GM19240 (cell line): ENCODE measurements at regions not wholly inside any gene's neighbourhood (a gene's known extent, or its start where the extent isn't known, plus 50 kb on each side); places are given as distances from the start of the nearest gene placed in this dataset.
A peak's percentile ranks its signal among the peaks of the same experiment; 100 is the strongest.
"Not testable (repeated sequence)": the region's sequence is repeated elsewhere in the genome, so short reads cannot be mapped to it uniquely, and the experiment has no call there.

Experiments used
- DNase-seq: peaks from one replicate; pipeline ENCODE4 v3.0.0; 2011; ENCODE audit warnings: low spot score; ENCODE audit not compliant: insufficient read length

DNA sequence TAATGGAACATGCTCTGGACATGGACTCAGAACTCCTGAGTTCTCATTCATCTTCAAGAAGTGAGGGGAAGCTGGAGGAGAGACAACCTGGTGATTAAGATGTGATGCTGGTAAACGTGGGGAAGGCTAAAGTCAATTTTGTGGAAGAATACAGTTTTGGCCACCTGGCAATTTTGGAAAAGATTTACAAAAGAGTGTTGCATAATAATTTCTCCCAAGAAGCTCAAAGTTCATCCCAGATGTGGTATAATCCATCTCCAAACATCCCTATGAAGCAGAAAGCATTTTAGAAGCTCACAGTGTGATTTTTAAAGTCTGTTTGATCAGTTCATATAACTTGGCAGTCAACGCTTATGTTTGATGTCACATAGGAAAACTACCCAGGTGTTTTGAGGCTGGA, 208.7 kb downstream of the LMX1A start:
- no peak for DNase-seq

DNA sequence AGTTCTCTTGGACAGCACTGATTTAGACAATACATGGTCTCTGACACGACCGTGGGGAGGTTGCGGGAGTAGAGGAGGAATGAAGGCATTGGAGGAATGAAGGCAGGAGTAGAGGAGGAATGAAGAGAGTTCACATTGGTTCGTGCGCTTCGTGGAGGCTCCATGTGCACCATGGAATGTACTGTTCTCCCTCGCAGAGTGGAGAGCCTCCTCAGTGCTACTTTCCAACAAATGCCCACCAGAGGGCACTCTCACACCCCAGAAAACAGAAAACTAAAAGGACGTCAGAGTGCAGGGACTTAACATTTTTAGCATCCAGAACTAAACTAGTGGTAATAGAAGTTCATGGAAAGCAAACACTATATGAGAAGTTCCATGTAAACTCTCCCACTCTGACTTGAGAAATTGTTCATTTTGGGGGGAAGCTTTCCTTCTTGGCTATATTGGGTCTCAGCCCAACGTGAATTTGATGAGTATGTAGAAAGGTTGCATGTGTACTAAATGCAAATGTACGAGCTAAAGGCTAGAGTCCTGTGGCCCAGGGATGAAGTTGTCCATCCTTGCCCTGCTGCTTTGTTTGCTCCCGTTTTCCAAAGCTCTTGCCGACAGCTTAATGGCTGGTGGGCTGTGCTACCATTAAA, 211.6 kb downstream of the LMX1A start:
- peak; percentile 4 for DNase-seq

DNA sequence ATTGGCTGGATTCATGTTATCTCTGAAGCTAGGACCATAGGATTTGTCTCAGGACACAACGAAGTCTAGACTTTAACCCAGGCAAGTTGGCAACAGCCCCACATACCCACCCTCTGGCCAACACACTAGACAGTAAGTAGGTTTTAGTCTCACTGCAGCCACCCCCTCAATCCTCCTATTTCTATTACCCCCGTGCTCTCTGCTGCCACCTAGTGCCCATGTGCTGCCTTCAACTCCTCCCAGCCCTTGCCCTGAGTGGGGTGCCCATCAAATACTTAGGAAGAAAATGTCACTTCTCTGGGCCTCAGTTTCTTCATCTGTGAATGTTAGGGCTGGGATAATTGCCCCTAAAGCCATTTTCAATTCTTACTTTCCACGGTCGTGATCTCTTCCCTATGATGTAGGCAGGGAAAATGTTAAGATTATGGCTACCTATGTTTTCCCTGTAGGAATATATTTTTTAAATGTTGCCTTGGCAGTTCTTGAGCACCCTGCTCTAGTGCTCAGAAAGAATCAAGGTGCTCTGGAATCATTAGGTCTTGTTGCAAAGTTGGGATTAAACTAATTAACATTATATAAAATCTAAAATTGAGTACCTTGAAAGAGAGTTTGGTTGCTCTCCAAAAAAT, 213.0 kb downstream of the LMX1A start:
- DNase-seq = no peak

DNA sequence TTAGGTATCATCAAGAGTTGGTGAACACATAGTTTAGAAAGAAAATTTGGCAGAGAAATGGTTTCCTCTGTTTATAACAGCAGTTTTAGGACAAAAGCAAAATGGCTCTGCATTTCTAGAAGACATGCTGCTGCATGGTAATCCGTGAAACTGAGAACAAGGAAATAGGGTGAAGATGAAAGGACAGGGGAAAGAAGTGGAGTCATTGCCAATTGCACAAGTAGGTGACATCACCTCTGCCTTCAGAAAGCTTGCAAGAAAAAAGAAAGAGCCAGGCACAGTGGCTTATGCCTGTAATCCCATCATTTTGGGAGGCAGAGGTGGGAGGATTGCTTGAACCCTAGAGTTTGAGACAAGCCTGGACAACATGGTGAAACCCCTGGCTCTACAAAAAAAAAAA, 217.6 kb downstream of the LMX1A start:
- no peak for DNase-seq

DNA sequence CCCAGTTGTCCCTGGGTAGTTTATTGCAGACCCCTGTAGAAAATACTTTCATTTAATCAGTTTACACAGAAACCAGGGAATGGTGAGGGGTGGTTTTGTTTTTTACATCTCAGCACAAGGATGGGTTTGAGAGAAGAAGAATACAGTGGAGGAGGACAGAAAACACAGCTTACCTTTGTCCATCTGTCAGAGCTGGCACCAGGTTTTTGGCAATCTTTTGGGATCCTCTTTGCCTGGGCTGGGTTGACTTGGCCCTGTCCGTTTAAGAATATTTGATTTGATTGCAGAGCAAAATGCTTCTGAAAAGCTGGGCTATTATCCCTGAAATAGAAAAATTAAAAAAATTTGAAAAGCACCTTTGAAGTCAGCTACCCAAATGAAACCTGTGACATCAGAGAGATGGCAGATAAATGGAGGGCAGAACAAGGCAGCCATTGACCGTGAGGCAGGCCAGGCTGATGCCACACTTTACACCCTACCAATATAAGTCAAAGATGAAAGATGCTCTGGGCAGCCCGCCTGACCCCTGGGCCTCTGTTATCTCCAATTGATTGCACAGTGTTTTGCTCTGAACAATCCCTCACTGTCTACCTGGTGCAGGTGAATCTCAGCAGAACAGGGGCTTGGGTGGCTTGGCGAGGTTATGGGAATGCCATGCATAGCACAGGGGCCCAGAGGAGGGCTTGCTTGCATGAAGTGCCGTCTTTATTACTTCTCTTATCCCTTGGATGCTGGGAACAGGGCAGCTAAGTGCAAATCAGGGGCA, 218.8 kb downstream of the LMX1A start:
- no peak for DNase-seq

DNA sequence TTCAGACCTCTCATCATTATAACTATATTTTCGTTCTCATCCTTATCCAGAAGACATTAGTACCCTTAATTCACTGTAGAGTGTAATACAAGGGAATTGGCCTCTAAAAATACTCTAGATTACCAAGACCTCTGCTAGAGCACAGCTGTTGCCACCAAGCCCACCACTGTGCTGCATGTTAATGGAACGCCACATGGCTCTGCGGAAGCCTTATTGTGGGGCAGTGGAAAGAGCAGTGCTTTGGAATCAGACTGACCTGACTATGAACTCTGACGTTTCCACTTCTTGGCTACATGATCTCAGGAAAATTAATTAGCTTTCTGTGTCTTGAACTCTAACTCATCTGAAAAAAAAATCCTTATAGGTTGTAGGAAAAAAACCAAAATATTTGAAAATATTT, 222.1 kb downstream of the LMX1A start:
- DNase-seq = no peak

DNA sequence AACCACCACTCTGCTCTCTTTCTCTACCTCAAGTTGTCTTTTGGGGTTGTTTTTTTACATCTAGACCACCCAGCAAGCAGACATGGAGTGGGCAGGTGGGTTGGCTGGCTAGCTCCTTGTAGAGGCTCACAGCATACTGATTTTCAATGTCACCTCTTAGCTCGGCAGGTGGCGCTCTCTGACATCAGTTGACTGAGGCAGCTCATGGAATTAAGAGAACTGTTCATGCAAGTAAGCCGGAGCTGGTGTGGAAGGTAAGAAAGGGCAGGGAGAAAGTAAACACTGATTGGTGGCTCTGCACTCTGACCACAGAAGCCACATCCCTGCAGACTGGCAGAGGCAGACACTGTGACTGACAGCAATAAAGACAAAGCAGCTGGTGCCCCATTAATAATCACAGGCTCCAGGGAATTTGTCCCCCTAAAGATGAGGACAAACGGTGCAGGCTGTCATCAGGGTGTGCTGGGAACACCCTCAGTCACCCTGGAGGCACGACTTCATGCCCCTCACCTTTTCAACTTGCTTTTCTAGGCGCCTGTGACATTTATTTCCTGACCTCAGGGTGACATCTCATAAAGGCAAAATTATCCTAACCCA, 226.8 kb downstream of the LMX1A start:
- DNase-seq = peak; percentile 23

DNA sequence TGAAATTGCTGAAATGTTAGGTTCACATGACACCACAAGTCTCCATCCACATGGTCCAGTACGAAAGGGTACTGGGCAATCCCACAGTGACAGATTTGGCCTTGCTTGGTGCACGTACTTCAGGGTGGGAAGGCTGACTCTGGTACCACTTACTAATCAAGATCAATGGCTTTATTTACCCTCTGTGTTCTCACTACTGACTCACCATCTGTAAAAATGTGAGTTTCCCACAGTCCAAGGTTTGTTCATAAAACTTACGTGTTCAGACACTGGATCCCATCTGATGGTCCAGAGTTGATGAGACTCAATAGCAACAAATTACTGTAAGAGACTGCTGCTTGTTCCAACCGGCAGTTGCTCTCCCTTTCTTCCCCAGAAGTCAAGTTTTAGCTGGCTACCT, 231.7 kb downstream of the LMX1A start:
- no peak for DNase-seq

DNA sequence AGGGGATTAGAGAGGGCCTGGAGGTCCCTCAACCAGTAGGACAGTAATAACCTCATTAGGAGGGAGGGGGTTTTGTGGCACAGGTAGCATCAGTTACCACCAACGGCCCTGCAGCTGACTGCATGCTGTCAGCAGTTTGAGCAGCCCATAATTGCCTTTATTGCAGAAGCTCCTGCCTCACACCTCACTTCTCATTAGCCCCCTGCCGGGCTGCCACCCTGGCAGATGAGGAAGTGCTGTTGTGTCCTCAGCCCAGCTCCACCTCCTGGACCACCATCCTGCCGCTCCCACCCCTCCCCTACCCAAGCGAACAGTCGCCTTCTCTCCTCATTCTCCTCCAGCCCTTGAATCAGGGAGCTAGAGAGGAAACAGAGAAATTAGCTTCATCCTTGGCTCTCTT, 237.4 kb downstream of the LMX1A start:
- DNase-seq = no peak

DNA sequence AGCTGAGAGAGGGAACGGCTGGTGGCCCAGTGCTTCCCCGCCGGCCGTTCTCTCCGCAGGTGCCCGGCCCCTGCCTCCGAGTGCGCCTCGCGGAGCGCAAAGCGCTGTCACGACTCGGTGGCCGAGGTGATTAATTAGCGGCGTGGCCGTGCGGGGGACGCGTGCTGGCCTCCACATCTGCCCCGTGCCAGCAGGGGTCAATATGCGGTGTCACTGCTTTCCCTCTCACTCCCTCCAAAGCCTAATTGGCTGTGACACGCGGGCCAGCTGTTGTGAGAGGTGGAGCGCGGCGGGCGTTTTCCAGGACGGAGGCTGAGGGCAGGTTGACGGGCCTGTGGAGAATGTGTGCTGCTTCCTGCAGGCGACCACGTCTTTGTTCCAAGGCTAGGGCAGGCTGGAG, 239.0 kb downstream of the LMX1A start:
- DNase-seq = no peak

DNA sequence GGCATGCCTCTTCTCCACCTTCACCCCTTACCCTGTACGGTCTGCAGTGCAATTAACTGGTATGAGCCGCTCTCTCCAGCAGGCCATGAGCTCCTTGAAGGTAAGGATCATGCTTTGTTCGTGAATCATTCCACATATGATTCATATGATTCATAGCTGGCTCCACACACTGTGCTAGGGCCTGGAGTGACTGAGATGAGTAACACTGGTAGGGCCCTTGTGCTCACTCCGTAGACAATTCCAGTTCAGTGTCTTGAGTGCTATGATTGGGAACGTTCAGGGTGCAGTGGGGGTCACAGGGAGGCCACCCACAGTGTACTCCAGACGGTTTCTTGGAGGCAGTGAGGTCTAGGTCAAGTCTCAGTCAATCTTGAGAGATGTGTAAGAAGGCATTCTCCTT, 239.8 kb downstream of the LMX1A start:
- no peak for DNase-seq

DNA sequence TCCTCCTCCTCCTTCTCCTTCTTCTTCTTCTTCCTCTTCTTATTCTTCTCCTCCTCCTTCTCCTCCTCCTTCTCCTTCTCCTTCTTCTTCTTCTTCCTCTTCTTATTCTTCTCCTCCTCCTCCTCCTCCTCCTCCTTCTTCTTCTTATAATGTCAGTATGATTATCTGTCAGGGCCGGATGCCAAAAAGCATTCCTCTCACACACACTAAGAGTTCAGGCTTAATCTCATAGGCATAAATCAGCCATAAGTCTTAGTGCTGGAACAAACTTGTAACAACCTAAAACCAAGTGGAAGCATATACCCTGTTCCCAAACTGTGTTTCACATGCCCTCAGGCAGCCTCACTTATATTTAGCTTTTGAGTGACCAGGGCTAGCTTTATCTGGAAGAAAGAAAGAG, 240.3 kb downstream of the LMX1A start:
- no peak for DNase-seq

DNA sequence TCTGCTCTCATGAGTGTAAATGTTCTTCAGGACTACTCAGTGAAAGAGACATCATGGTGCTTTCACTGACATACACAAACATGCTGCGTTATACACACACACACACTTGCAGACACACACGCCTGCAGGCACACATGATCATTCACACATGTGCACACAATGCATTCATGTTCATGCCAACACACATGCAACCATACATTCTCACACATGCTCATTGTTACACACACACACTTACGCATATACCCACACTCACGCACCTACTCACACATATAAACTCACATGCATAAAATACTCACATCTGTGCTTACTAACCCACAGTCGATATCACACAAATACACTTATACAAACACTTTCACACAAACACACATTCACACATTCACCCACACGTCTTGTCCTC, 241.6 kb downstream of the LMX1A start:
- DNase-seq = no peak

DNA sequence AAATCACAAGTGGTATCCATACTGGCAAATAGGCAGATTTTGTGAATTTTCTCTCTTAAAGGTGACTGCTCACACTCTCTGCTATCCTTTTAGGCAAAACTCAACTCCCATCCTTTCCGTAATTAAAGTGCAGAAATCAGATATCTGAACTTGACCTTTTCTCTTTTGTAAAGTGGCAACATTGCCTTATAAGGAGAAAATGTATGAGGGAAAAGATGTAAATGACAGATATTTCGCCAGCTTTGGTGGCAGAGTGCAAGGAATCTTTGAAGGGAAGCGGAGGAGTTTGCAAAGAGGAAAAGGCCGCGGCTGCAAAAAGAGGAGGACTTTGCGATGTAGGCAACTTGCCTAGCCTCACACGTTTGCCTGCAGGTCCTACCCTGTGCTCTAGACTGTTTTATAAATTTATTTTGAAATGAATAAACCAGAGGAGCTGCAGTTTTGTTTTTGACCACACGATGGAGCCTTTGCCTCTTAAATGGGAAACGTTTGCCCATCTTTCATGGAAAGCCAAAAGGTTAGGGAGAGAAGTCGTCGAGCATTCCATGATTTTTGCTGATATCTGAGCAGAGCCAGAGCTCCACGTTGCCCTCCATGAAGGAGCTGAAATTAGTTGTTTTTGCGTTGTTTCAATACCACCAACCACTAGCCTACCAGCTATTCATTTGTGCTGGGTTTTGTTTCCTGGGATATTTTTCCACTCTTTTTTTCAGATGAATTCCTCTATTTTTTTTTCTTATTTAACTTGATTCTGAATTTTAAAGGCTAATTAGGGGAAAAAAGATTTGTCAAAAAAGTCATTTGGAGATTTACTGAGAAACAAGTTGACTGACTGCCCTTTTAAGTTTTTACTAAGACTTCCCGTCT, 242.3 kb downstream of the LMX1A start:
- DNase-seq = no peak

DNA sequence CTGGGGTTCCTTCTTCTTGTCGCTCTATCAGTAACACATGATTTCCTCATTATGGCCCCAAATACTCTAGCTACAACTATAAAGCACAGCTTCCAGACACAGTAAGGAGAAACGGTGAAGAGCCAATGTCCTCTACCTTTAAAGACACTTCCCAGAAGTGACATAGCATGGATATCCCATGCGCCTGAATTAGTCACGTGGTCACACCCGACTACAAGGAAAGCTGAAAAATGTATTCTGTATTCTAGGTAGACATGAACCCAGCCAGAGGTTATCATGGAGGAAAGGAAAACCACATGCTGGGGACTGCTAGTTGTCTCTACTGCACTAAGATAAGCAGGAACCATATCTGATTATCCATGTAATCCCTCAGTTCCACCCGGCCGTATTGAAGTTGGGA, 244.3 kb downstream of the LMX1A start:
- no peak for DNase-seq

DNA sequence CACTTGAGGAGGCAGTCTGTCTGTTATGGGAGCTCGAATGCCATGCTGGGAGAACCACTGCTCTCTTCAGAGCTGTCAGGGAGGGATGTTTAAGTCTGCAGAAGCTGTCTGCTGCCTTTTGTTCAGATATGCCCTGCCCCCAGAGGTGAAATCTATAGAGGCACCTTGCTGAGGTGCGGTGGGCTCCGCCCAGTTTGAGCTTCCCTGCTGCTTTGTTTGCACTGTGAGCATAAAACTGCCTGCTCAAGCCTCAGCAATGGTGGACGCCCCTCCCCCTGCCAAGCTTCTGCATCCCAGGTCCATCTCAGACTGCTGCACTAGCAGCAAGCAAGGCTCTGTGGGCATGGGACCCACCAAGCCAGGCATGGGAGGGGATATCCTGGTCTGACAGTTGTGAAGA, 247.5 kb downstream of the LMX1A start:
- no peak for DNase-seq

DNA sequence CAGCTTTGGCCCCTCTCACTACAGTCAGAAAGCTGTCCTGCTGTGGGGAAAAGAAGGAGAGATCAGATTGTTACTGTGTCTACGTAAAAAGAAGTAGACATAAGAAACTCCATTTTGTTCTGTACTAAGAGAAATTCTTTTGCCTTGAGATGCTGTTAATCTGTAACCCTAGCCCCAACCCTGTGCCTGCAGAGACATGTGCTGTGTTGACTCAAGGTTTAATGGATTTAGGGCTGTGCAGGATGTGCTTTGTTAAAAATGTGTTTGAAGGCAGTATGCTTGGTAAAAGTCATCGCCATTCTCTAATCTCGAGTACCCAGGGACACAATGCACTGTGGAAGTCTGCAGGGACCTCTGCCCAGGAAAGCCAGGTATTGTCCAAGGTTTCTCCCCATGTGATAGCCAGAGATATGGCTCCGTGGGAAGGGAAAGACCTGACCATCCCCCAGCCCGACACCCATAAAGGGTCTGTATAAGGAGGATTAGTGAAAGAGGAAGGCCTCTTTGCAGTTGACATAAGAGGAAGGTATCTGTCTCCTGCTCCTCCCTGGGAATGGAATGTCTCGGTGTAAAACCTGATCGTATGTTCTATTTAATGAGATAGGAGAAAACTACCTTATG, 263.9 kb downstream of the LMX1A start:
- not testable (repeated sequence) for DNase-seq

DNA sequence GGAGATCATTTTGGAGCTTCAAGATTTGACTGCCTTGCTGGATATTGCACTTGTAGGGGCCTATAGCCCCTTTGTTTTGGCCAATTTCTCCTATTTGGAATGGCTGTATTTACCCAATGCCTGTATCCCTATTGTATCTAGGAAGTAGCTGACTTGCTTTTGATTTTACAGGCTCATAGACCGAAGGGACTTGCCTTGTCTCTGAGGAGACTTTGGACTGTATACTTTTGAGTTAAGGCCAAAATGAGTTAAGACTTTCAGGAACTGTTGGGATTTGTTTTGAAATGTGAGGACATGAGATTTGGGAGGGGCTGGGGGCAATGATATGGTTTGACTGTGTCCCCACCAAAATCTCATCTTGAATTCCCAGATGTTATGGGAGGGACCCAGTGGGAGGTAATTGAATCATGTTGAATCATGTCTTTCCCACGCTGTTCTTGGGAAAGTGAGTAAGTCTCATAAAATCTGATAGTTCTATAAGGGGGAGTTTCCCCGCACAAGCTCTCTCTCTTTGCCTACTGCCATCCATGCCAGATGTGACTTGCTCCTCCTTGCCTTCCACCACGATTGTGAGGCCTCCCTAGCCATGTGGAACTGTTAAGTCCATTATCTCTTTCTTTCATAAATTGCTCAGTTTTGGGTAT, 276.1 kb downstream of the LMX1A start:
- no peak for DNase-seq

DNA sequence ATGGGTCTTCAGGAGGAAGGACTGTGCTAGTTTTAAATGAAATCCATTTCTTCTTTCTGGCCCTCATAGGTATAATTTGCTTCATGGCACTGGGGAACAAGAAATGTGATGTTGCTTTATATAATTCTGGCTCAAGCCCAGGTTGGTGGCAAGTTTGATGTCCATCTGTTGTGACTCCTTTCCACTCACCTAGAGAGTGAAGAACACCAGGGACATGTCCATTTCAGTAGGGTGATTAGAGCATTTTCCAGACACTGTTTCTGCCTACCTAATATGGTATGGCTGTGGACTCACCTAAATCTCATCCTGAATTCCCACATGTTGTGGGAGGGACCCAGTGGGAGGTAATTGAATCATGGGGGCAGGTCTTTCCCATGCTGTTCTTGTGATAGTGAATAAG, 278.1 kb downstream of the LMX1A start:
- DNase-seq = no peak

DNA sequence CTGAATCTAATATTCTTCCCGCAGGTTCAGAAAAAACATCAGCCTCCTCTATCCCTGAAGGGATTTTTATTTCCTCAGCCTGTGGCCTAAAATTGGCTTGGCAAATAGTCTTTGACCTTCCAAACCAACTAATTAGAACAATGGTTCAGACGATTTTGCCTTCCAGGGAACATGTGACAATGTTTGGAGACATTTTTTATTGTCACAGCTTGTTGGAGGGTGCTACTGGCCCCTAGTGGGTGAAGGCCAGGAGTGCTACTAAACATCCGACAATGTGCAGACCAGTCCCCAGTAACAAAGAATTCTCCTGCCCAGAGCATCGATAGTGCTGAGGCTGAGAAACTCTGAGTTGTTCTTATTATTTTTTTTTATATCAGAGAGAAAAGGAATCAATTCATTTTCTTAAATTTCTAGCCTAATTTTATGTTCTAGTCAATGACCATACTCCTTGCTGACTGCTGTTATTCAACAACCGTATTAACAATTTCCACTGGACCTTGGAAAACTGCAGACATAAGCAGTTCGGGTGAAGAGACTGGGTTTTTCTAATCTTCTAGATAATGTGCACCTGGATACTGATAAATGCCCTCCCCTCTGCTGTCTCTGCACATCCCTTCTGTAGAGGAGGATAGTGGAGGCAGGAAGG, 280.7 kb downstream of the LMX1A start:
- peak; percentile 5 for DNase-seq
